RWPE1 (cell line): ENCODE measurements at regions not wholly inside any gene's neighbourhood (a gene's known extent, or its start where the extent isn't known, plus 50 kb on each side); places are given as distances from the start of the nearest gene placed in this dataset.

Experiments
- CTCF ChIA-PET: fragments of 350-600 bp; sonication (Branson Sonifier 250); formaldehyde crosslinking; extraction: SDS; loops from one replicate; lab custom pipeline; 2021; lab: Yijun Ruan, JAX
- POLR2A ChIA-PET: fragments of 400-600 bp; formaldehyde crosslinking; extraction: SDS; loops from one replicate; lab custom pipeline; 2020; ENCODE audit warnings: antibody characterized with exemption; ENCODE audit not compliant: low non-redundant PET; lab: Yijun Ruan, JAX
- DNase-seq: peaks from one replicate; pipeline ENCODE4 v3.0.0; 2012; ENCODE audit warnings: low spot score
- H3K27ac ChIP-seq: fragments of 450-650 bp; 2 replicates; pipeline ENCODE4 v1.5.1; 2017
- CTCF ChIP-seq: fragments of 450-650 bp; conservative IDR thresholded peaks from 2 replicates; pipeline ENCODE4 v1.5.1; 2017; ENCODE audit warnings: low read depth, mild to moderate bottlenecking

- CTCF ChIA-PET: no interaction called here
- POLR2A ChIA-PET: no interaction called here
- no peak overlapping the region for H3K27ac ChIP-seq
- DNase-seq: no peak
- no peak for TF ChIP-seq CTCF
Observed at GRCh38 chr10:16341637-16342036, 95.2 kb upstream of the PTER start.

GRCh38 chr10:16348891-16349290 is 87.9 kb upstream of the PTER start:
- DNase-seq: no peak
- ChIA-PET CTCF (no interaction called here), POLR2A (no interaction called here)
- no peak overlapping the region for H3K27ac ChIP-seq
- TF ChIP-seq CTCF: no peak

GRCh38 chr10:16352146-16352545 is 84.7 kb upstream of the PTER start:
- ChIA-PET CTCF (no interaction called here), POLR2A (no interaction called here)
- no peak overlapping the region for H3K27ac ChIP-seq
- no peak for TF ChIP-seq CTCF
- no peak for DNase-seq

GRCh38 chr10:16360001-16360400 is 76.8 kb upstream of the PTER start:
- no peak for TF ChIP-seq CTCF
- DNase-seq: no peak
- ChIA-PET POLR2A (no interaction called here), CTCF (no interaction called here)
- H3K27ac ChIP-seq: no peak overlapping the region

GRCh38 chr10:16360425-16360824 is 76.4 kb upstream of the PTER start:
- no peak overlapping the region for H3K27ac ChIP-seq
- POLR2A ChIA-PET: no interaction called here
- CTCF ChIA-PET: no interaction called here
- no peak for TF ChIP-seq CTCF
- no peak for DNase-seq

GRCh38 chr10:16361086-16361485 is 75.7 kb upstream of the PTER start:
- no peak for DNase-seq
- TF ChIP-seq CTCF: no peak
- no peak overlapping the region for H3K27ac ChIP-seq
- POLR2A ChIA-PET: no interaction called here
- CTCF ChIA-PET: no interaction called here

- no peak for DNase-seq
- CTCF ChIA-PET: no interaction called here
- POLR2A ChIA-PET: no interaction called here
- no peak overlapping the region for H3K27ac ChIP-seq
- no peak for TF ChIP-seq CTCF
Observed at GRCh38 chr10:16363741-16364140, 73.1 kb upstream of the PTER start.
